ENCODE measurements at regions not wholly inside any gene's neighbourhood (a gene's known extent, or its start where the extent isn't known, plus 50 kb on each side); places are given as distances from the start of the nearest gene placed in this dataset.

- Histone ChIP-seq H3K9me2 (replicated peaks; ENCODE audit: insufficient read depth, low read length) (no peaks in the 10 kb centered on the region), H3K9me3 (ENCODE audit: low read length) (no peaks in the 10 kb centered on the region), H3K27ac (ENCODE audit: low read length) (no peak overlapping the region), H3K79me2 (ENCODE audit: low read length) (no peaks in the 10 kb centered on the region), H3K4me2 (ENCODE audit: low read depth, low read length, poor library complexity, severe bottlenecking) (no peak overlapping the region), H3K4me1 (ENCODE audit: low read length) (no peaks in the 10 kb centered on the region), H2AFZ (ENCODE audit: low read length) (no peak overlapping the region), H3K27me3 (ENCODE audit: low read length) (no peaks in the 10 kb centered on the region), H3K36me3 (ENCODE audit: insufficient read depth, low read length) (no peaks in the 10 kb centered on the region), H4K20me1 (ENCODE audit: insufficient read depth, low read depth, low read length) (no peaks in the 10 kb centered on the region), H3K9ac (ENCODE audit: low read length) (no peak overlapping the region), H3K4me3 (ENCODE audit: low read length) (no peak overlapping the region)
- DNase-seq = no peak
Measured at GRCh38 chr2:37449761-37450296, 105.4 kb downstream of the QPCT start.

GRCh38 chr2:37453027-37453426, 108.6 kb downstream of the QPCT start:
- DNase-seq = no peak
- Histone ChIP-seq H3K4me2 (ENCODE audit: low read depth, low read length, poor library complexity, severe bottlenecking) (no peak overlapping the region), H2AFZ (ENCODE audit: low read length) (no peak overlapping the region), H3K9me2 (replicated peaks; ENCODE audit: insufficient read depth, low read length) (no peaks in the 10 kb centered on the region), H4K20me1 (ENCODE audit: insufficient read depth, low read depth, low read length) (no peaks in the 10 kb centered on the region), H3K9ac (ENCODE audit: low read length) (no peak overlapping the region), H3K4me1 (ENCODE audit: low read length) (peaks cover 6% of the 10 kb centered on the region), H3K9me3 (ENCODE audit: low read length) (no peaks in the 10 kb centered on the region), H3K36me3 (ENCODE audit: insufficient read depth, low read length) (no peaks in the 10 kb centered on the region), H3K27me3 (ENCODE audit: low read length) (no peaks in the 10 kb centered on the region), H3K27ac (ENCODE audit: low read length) (no peak overlapping the region), H3K79me2 (ENCODE audit: low read length) (no peaks in the 10 kb centered on the region), H3K4me3 (ENCODE audit: low read length) (no peak overlapping the region)

- no peak overlapping the region for H3K4me2 ChIP-seq (ENCODE audit: low read depth, low read length, poor library complexity, severe bottlenecking)
- no peaks in the 10 kb centered on the region for H3K9me3 ChIP-seq (ENCODE audit: low read length)
- H3K4me3 ChIP-seq (ENCODE audit: low read length) = no peak overlapping the region
- no peak overlapping the region for H3K27ac ChIP-seq (ENCODE audit: low read length)
- H2AFZ ChIP-seq (ENCODE audit: low read length) = no peak overlapping the region
- no peaks in the 10 kb centered on the region for H3K9me2 ChIP-seq (replicated peaks; ENCODE audit: insufficient read depth, low read length)
- no peaks in the 10 kb centered on the region for H3K36me3 ChIP-seq (ENCODE audit: insufficient read depth, low read length)
- peaks cover 6% of the 10 kb centered on the region for H3K4me1 ChIP-seq (ENCODE audit: low read length)
- H4K20me1 ChIP-seq (ENCODE audit: insufficient read depth, low read depth, low read length) = no peaks in the 10 kb centered on the region
- H3K9ac ChIP-seq (ENCODE audit: low read length) = no peak overlapping the region
- no peaks in the 10 kb centered on the region for H3K79me2 ChIP-seq (ENCODE audit: low read length)
- no peak for DNase-seq
- no peaks in the 10 kb centered on the region for H3K27me3 ChIP-seq (ENCODE audit: low read length)
Measured at GRCh38 chr2:37454851-37455762, 110.7 kb downstream of the QPCT start.

GRCh38 chr2:37456479-37456878, 112.0 kb downstream of the QPCT start:
- DNase-seq = no peak
- no peaks in the 10 kb centered on the region for H3K9me2 ChIP-seq (replicated peaks; ENCODE audit: insufficient read depth, low read length)
- H2AFZ ChIP-seq (ENCODE audit: low read length) = no peak overlapping the region
- no peaks in the 10 kb centered on the region for H3K79me2 ChIP-seq (ENCODE audit: low read length)
- no peaks in the 10 kb centered on the region for H3K9me3 ChIP-seq (ENCODE audit: low read length)
- no peaks in the 10 kb centered on the region for H3K27me3 ChIP-seq (ENCODE audit: low read length)
- no peak overlapping the region for H3K4me2 ChIP-seq (ENCODE audit: low read depth, low read length, poor library complexity, severe bottlenecking)
- H3K27ac ChIP-seq (ENCODE audit: low read length) = no peak overlapping the region
- H3K9ac ChIP-seq (ENCODE audit: low read length) = no peak overlapping the region
- H4K20me1 ChIP-seq (ENCODE audit: insufficient read depth, low read depth, low read length) = no peaks in the 10 kb centered on the region
- H3K4me3 ChIP-seq (ENCODE audit: low read length) = no peak overlapping the region
- H3K36me3 ChIP-seq (ENCODE audit: insufficient read depth, low read length) = no peaks in the 10 kb centered on the region
- peaks cover 6% of the 10 kb centered on the region for H3K4me1 ChIP-seq (ENCODE audit: low read length)

GRCh38 chr2:37457401-37457901, 113.0 kb downstream of the QPCT start:
- Histone ChIP-seq H3K9me2 (replicated peaks; ENCODE audit: insufficient read depth, low read length) (no peaks in the 10 kb centered on the region), H3K27me3 (ENCODE audit: low read length) (no peaks in the 10 kb centered on the region), H3K9ac (ENCODE audit: low read length) (no peak overlapping the region), H4K20me1 (ENCODE audit: insufficient read depth, low read depth, low read length) (no peaks in the 10 kb centered on the region), H3K36me3 (ENCODE audit: insufficient read depth, low read length) (no peaks in the 10 kb centered on the region), H3K79me2 (ENCODE audit: low read length) (no peaks in the 10 kb centered on the region), H3K4me2 (ENCODE audit: low read depth, low read length, poor library complexity, severe bottlenecking) (no peak overlapping the region), H3K9me3 (ENCODE audit: low read length) (no peaks in the 10 kb centered on the region), H3K27ac (ENCODE audit: low read length) (no peak overlapping the region), H3K4me1 (ENCODE audit: low read length) (peaks cover 6% of the 10 kb centered on the region), H2AFZ (ENCODE audit: low read length) (no peak overlapping the region), H3K4me3 (ENCODE audit: low read length) (no peak overlapping the region)
- DNase-seq = no peak

GRCh38 chr2:37458133-37458532, 113.7 kb downstream of the QPCT start:
- Histone ChIP-seq H2AFZ (ENCODE audit: low read length) (no peak overlapping the region), H3K27me3 (ENCODE audit: low read length) (no peaks in the 10 kb centered on the region), H4K20me1 (ENCODE audit: insufficient read depth, low read depth, low read length) (no peaks in the 10 kb centered on the region), H3K4me3 (ENCODE audit: low read length) (no peak overlapping the region), H3K9ac (ENCODE audit: low read length) (no peak overlapping the region), H3K9me2 (replicated peaks; ENCODE audit: insufficient read depth, low read length) (no peaks in the 10 kb centered on the region), H3K9me3 (ENCODE audit: low read length) (no peaks in the 10 kb centered on the region), H3K27ac (ENCODE audit: low read length) (no peak overlapping the region), H3K79me2 (ENCODE audit: low read length) (no peaks in the 10 kb centered on the region), H3K36me3 (ENCODE audit: insufficient read depth, low read length) (no peaks in the 10 kb centered on the region), H3K4me1 (ENCODE audit: low read length) (peaks cover 6% of the 10 kb centered on the region), H3K4me2 (ENCODE audit: low read depth, low read length, poor library complexity, severe bottlenecking) (no peak overlapping the region)
- DNase-seq = no peak

GRCh38 chr2:37459095-37459981, 114.9 kb downstream of the QPCT start:
- Histone ChIP-seq H3K4me2 (ENCODE audit: low read depth, low read length, poor library complexity, severe bottlenecking) (no peak overlapping the region), H3K27me3 (ENCODE audit: low read length) (no peaks in the 10 kb centered on the region), H3K4me3 (ENCODE audit: low read length) (no peak overlapping the region), H3K27ac (ENCODE audit: low read length) (no peak overlapping the region), H3K9me2 (replicated peaks; ENCODE audit: insufficient read depth, low read length) (no peaks in the 10 kb centered on the region), H3K4me1 (ENCODE audit: low read length) (peaks cover 6% of the 10 kb centered on the region), H3K79me2 (ENCODE audit: low read length) (no peaks in the 10 kb centered on the region), H3K9me3 (ENCODE audit: low read length) (no peaks in the 10 kb centered on the region), H3K9ac (ENCODE audit: low read length) (no peak overlapping the region), H2AFZ (ENCODE audit: low read length) (no peak overlapping the region), H3K36me3 (ENCODE audit: insufficient read depth, low read length) (no peaks in the 10 kb centered on the region), H4K20me1 (ENCODE audit: insufficient read depth, low read depth, low read length) (no peaks in the 10 kb centered on the region)
- DNase-seq = no peak

GRCh38 chr2:37460896-37461229, 116.4 kb downstream of the QPCT start:
- no peak overlapping the region for H3K9ac ChIP-seq (ENCODE audit: low read length)

More at GRCh38 chr2:37460896-37461229, 116.4 kb downstream of the QPCT start:
- Histone ChIP-seq H2AFZ (ENCODE audit: low read length) (no peak overlapping the region), H4K20me1 (ENCODE audit: insufficient read depth, low read depth, low read length) (no peaks in the 10 kb centered on the region), H3K27ac (ENCODE audit: low read length) (no peak overlapping the region), H3K79me2 (ENCODE audit: low read length) (no peaks in the 10 kb centered on the region), H3K27me3 (ENCODE audit: low read length) (no peaks in the 10 kb centered on the region), H3K9me2 (replicated peaks; ENCODE audit: insufficient read depth, low read length) (no peaks in the 10 kb centered on the region), H3K9me3 (ENCODE audit: low read length) (no peaks in the 10 kb centered on the region), H3K36me3 (ENCODE audit: insufficient read depth, low read length) (no peaks in the 10 kb centered on the region), H3K4me3 (ENCODE audit: low read length) (no peak overlapping the region), H3K4me1 (ENCODE audit: low read length) (peaks cover 6% of the 10 kb centered on the region), H3K4me2 (ENCODE audit: low read depth, low read length, poor library complexity, severe bottlenecking) (no peak overlapping the region)
- DNase-seq = no peak

All from Karpas-422 (cell line).